HCT116 (cell line): ENCODE measurements at regions not wholly inside any gene's neighbourhood (a gene's known extent, or its start where the extent isn't known, plus 50 kb on each side); places are given as distances from the start of the nearest gene placed in this dataset.

Experiments used
- ATAC-seq: fragments of 200-7000 bp; cut with Tn5 transposase; 2 replicates; pipeline ENCODE4 v1.9.1; 2020; ENCODE audit warnings: mild to moderate bottlenecking, moderate library complexity
- BruUV-seq: library from RNA; stranded (reverse); fragments of 400-500 nt; replicated peaks from 2 replicates; lab custom pipeline; 2021; lab: Mats Ljungman, UMichigan
- CTCF ChIA-PET: fragments of 300-600 bp; sonication (Branson Sonifier 250); formaldehyde crosslinking; loops from one replicate; lab custom pipeline; 2021; ENCODE audit warnings: antibody characterized with exemption; lab: Charles Lee
- POLR2A ChIA-PET: fragments of 300-600, 350-600 bp; sonication (Branson Sonifier 250); formaldehyde crosslinking; loops from one replicate; lab custom pipeline; 2021; ENCODE audit warnings: antibody characterized with exemption; lab: Charles Lee
- RAD21 ChIA-PET, 2 experiments: fragments of 300-600 bp; sonication (Branson Sonifier 250); formaldehyde crosslinking; loops; one replicate each; lab custom pipeline; 2023; ENCODE audit warnings: low total read pairs in 2 of 2; ENCODE audit not compliant: uncharacterized antibody in 2 of 2, unreplicated experiment in 2 of 2, low non-redundant PET in 1 of 2; lab: Charles Lee
- DNase-seq: peaks from one replicate; pipeline ENCODE4 v3.0.0-alpha.2; 2010; ENCODE audit warnings: low read depth, low spot score
- H2AFZ ChIP-seq: fragments of 200-600 bp; shearing (Covaris generic), sonication (generic); 2 replicates; pipeline ENCODE4 v1.6.1; 2017; ENCODE audit warnings: low read depth, mixed run types, mixed read lengths, antibody characterized with exemption, low read length; ENCODE audit not compliant: poor library complexity, severe bottlenecking
- H3K27ac ChIP-seq: 2 replicates; pipeline ENCODE4 v1.5.1; 2012; ENCODE audit warnings: low read depth, low read length
- H3K27me3 ChIP-seq: fragments of 200-600 bp; sonication (generic); 2 replicates; pipeline ENCODE4 v1.6.1; 2016; ENCODE audit warnings: mixed run types, low read length, mixed read lengths; ENCODE audit not compliant: insufficient read depth
- H3K36me3 ChIP-seq, 2 experiments: fragments of 200-500 bp in 1 of 2; fragments of 200-600 bp in 1 of 2; sonication (Bioruptor generic) in 1 of 2; sonication (generic) in 1 of 2; 2 replicates each; pipeline versions ENCODE4 v1.5.1 to v1.6.1; 2014 to 2016; ENCODE audit warnings: low read length in 2 of 2, inconsistent platforms in 1 of 2, mixed read lengths in 1 of 2, mixed run types in 1 of 2; ENCODE audit not compliant: insufficient read depth in 2 of 2, control insufficient read depth in 1 of 2
- H3K4me1 ChIP-seq, 2 experiments: fragments of 200-600 bp in 1 of 2; sonication (generic) in 1 of 2; 2 replicates each; pipeline versions ENCODE4 v1.5.1 to v1.6.1; 2012 to 2017; ENCODE audit warnings: low read length in 2 of 2, inconsistent platforms in 1 of 2, mild to moderate bottlenecking in 1 of 2, mixed read lengths in 1 of 2, mixed run types in 1 of 2, moderate library complexity in 1 of 2; ENCODE audit not compliant: insufficient read depth in 2 of 2, control insufficient read depth in 1 of 2
- H3K4me2 ChIP-seq: fragments of 200-600 bp; sonication (generic); 2 replicates; pipeline ENCODE4 v1.6.1; 2017; ENCODE audit warnings: mixed run types, low read length, mixed read lengths
- H3K4me3 ChIP-seq, 2 experiments: fragments of 200-600 bp in 1 of 2; sonication (generic) in 1 of 2; replicated peaks in 1 of 2; 2 replicates each; pipeline ENCODE4 v1.5.1; 2011 to 2016; ENCODE audit warnings: low read length in 2 of 2, control low read depth in 1 of 2, low read depth in 1 of 2, mild to moderate bottlenecking in 1 of 2, mixed read lengths in 1 of 2, mixed run types in 1 of 2
- H3K79me2 ChIP-seq: fragments of 200-600 bp; sonication (generic); 2 replicates; pipeline ENCODE4 v1.6.1; 2017; ENCODE audit warnings: mild to moderate bottlenecking, mixed run types, low read length, moderate library complexity, mixed read lengths; ENCODE audit not compliant: insufficient read depth
- H3K9ac ChIP-seq: fragments of 200-600 bp; sonication (generic); 2 replicates; pipeline ENCODE4 v1.6.1; 2016; ENCODE audit warnings: low read length, mixed read lengths
- H3K9me2 ChIP-seq: fragments of 200-600 bp; sonication (generic), shearing (Covaris generic); 2 replicates; pipeline ENCODE4 v1.6.1; 2017; ENCODE audit warnings: mixed run types, mild to moderate bottlenecking, moderate library complexity; ENCODE audit not compliant: insufficient read depth
- H3K9me3 ChIP-seq, 2 experiments: fragments of 200-500 bp in 1 of 2; fragments of 200-600 bp in 1 of 2; sonication (Bioruptor generic) in 1 of 2; sonication (generic) in 1 of 2; 2 replicates each; pipeline ENCODE4 v1.6.1; 2014 to 2017; ENCODE audit warnings: low read length in 2 of 2, mixed read lengths in 2 of 2, inconsistent platforms in 1 of 2, low read depth in 1 of 2, mild to moderate bottlenecking in 1 of 2, mixed run types in 1 of 2, moderate library complexity in 1 of 2; ENCODE audit not compliant: control insufficient read depth in 1 of 2, insufficient read depth in 1 of 2
- H4K20me1 ChIP-seq: fragments of 200-600 bp; sonication (generic), shearing (Covaris generic); 2 replicates; pipeline ENCODE4 v1.6.1; 2017; ENCODE audit warnings: mixed run types, mild to moderate bottlenecking, moderate library complexity; ENCODE audit not compliant: insufficient read depth
- CBX3 ChIP-seq: IDR thresholded peaks from 2 replicates; pipeline ENCODE4 v1.6.1; 2012; ENCODE audit warnings: low read depth
- CEBPB ChIP-seq: IDR thresholded peaks from 2 replicates; pipeline ENCODE4 v1.6.1; 2012; ENCODE audit warnings: low read depth
- CTCF ChIP-seq, 3 experiments: fragments of 200-600 bp in 1 of 3; sonication (generic) in 1 of 3; IDR thresholded peaks in 2 of 3; conservative IDR thresholded peaks in 1 of 3; 2 replicates each; pipeline ENCODE4 v1.5.1; 2012 to 2017; ENCODE audit warnings: low read depth in 2 of 3, low read length in 2 of 3, antibody characterized with exemption in 1 of 3, borderline replicate concordance in 1 of 3, control low read depth in 1 of 3, mild to moderate bottlenecking in 1 of 3, mixed read lengths in 1 of 3, mixed run types in 1 of 3, moderate library complexity in 1 of 3; ENCODE audit not compliant: insufficient read depth in 1 of 3
- ELF1 ChIP-seq: IDR thresholded peaks from 2 replicates; pipeline ENCODE4 v1.6.1; 2012; ENCODE audit warnings: low read depth, borderline replicate concordance
- EZH2 ChIP-seq: fragments of 200-600 bp; sonication (generic); IDR thresholded peaks from 2 replicates; pipeline ENCODE4 v1.6.1; 2017; ENCODE audit warnings: antibody characterized with exemption, mixed run types
- FOSL1 ChIP-seq: IDR thresholded peaks from 2 replicates; pipeline ENCODE4 v1.6.1; 2012; ENCODE audit warnings: low read depth
- MAX ChIP-seq: IDR thresholded peaks from 2 replicates; pipeline ENCODE4 v1.6.1; 2012
- POLR2A ChIP-seq: IDR thresholded peaks from 2 replicates; pipeline ENCODE4 v1.7.0; 2011; ENCODE audit warnings: borderline replicate concordance; ENCODE audit not compliant: insufficient read depth, insufficient read length; ENCODE audit errors: extremely low read depth
- RAD21 ChIP-seq: IDR thresholded peaks from 2 replicates; pipeline ENCODE4 v1.6.1; 2012; ENCODE audit warnings: low read depth, mild to moderate bottlenecking
- REST ChIP-seq: IDR thresholded peaks from 2 replicates; pipeline ENCODE4 v1.6.1; 2012; ENCODE audit warnings: low read depth
- SP1 ChIP-seq: IDR thresholded peaks from 2 replicates; pipeline ENCODE4 v1.6.1; 2012; ENCODE audit warnings: low read depth
- SRF ChIP-seq: IDR thresholded peaks from 2 replicates; pipeline ENCODE4 v1.6.1; 2012; ENCODE audit warnings: low read depth
- TCF7L2 ChIP-seq: IDR thresholded peaks from 2 replicates; pipeline ENCODE4 v1.7.0; 2011; ENCODE audit warnings: borderline replicate concordance, inconsistent platforms; ENCODE audit not compliant: insufficient read depth, insufficient read length; ENCODE audit errors: extremely low read depth
- ZFX ChIP-seq: fragments of 450-650 bp; IDR thresholded peaks from 2 replicates; pipeline ENCODE4 v1.6.1; 2017
- intact Hi-C: fragments of 100-400 bp; cut with micrococcal nuclease; formaldehyde crosslinking; loops from 2 replicates; pipeline ENCODE4 v1.10.0; 2022

- BruUV-seq: no TSS peak
- Histone ChIP-seq H3K36me3 (no peaks in the 10 kb centered on the region), H2AFZ (no peak overlapping the region), H4K20me1 (no peaks in the 10 kb centered on the region), H3K4me2 (no peak overlapping the region), H3K9ac (no peak overlapping the region), H3K27me3 (no peaks in the 10 kb centered on the region; the same call in 1 of the 2 replicates), H3K79me2 (no peaks in the 10 kb centered on the region), H3K4me1 (no peaks in the 10 kb centered on the region), H3K4me3 (no peak overlapping the region), H3K27ac (no peak overlapping the region), H3K9me3 (no peaks in the 10 kb centered on the region), H3K9me2 (no peaks in the 10 kb centered on the region)
- no peak for DNase-seq
- POLR2A ChIA-PET: no interaction called here
- CTCF ChIA-PET: interaction anchor here (1.0 kb wide), 1 partner anchor 13 kb away, joined by 3 read pairs; no protein-coding TSS in a partner anchor
- ATAC-seq: peak; percentile 55; the same call in 1 of the 2 replicates
- intact Hi-C loops: no loop called here
- RAD21 ChIA-PET: no interaction called here
- no peak for TF ChIP-seq SP1
- TF ChIP-seq CTCF (IDR thresholded peaks at IDR 0.05 in 2 of 3, conservative IDR thresholded peaks at IDR 0.05 in 1 of 3; ENCODE audit: borderline replicate concordance in 1 of 3, insufficient read depth in 1 of 3, low read depth in 2 of 3, low read length in 2 of 3): no peak
- no peak for TF ChIP-seq ELF1
- no peak for TF ChIP-seq SRF
- no peak for TF ChIP-seq RAD21
- TF ChIP-seq EZH2: no peak
- TF ChIP-seq REST: no peak
- TF ChIP-seq TCF7L2: no peak
- no peak for TF ChIP-seq FOSL1
- TF ChIP-seq MAX: no peak
- no peak for TF ChIP-seq CEBPB
- no peak for TF ChIP-seq POLR2A
- no peak for TF ChIP-seq ZFX
- no peak for TF ChIP-seq CBX3
Observed at GRCh38 chr4:24700118-24700517, 95.3 kb upstream of the SOD3 start.
